Smooth muscle cell (in vitro differentiated cells): ENCODE measurements at regions not wholly inside any gene's neighbourhood (a gene's known extent, or its start where the extent isn't known, plus 50 kb on each side); places are given as distances from the start of the nearest gene placed in this dataset.

Source experiments
- DNase-seq: peaks from one replicate; lab custom pipeline; 2025; ENCODE audit not compliant: unreplicated experiment; lab: John Stamatoyannopoulos, UW
- H2AFZ ChIP-seq: fragments of 200-600 bp; sonication (generic); 2 replicates; pipeline ENCODE4 v1.6.0; 2016; ENCODE audit warnings: antibody characterized with exemption, low read depth, mild to moderate bottlenecking
- H3F3A ChIP-seq: fragments of 200-600 bp; sonication (generic); 2 replicates; pipeline ENCODE4 v1.6.0; 2017; ENCODE audit warnings: antibody characterized with exemption, low read depth
- H3K27ac ChIP-seq: fragments of 200-600 bp; sonication (generic); 2 replicates; pipeline ENCODE4 v1.5.1; 2016; ENCODE audit warnings: low read depth, mild to moderate bottlenecking
- H3K27me3 ChIP-seq: fragments of 200-600 bp; sonication (generic); 2 replicates; pipeline ENCODE4 v1.6.1; 2016; ENCODE audit warnings: low read depth, mild to moderate bottlenecking
- H3K36me3 ChIP-seq: fragments of 200-600 bp; sonication (generic); 2 replicates; pipeline ENCODE4 v1.5.1; 2016; ENCODE audit warnings: low read depth
- H3K4me1 ChIP-seq: fragments of 200-600 bp; sonication (generic); 2 replicates; pipeline ENCODE4 v1.5.1; 2016; ENCODE audit warnings: low read depth
- H3K4me2 ChIP-seq: fragments of 200-600 bp; sonication (generic); 2 replicates; pipeline ENCODE4 v1.6.0; 2016; ENCODE audit warnings: mild to moderate bottlenecking
- H3K4me3 ChIP-seq: fragments of 200-600 bp; sonication (generic); 2 replicates; pipeline ENCODE4 v1.5.1; 2016; ENCODE audit warnings: mild to moderate bottlenecking
- H3K79me2 ChIP-seq: fragments of 200-600 bp; sonication (generic); 2 replicates; pipeline ENCODE4 v1.6.0; 2016; ENCODE audit warnings: low read depth, mild to moderate bottlenecking
- H3K9ac ChIP-seq: fragments of 200-600 bp; sonication (generic); 2 replicates; pipeline ENCODE4 v1.6.0; 2016; ENCODE audit warnings: low read depth
- H3K9me3 ChIP-seq: fragments of 200-600 bp; sonication (generic); replicated peaks from 2 replicates; pipeline ENCODE4 v1.5.1; 2016; ENCODE audit warnings: low read depth
- H4K20me1 ChIP-seq: fragments of 200-600 bp; sonication (generic); 2 replicates; pipeline ENCODE4 v1.6.0; 2016; ENCODE audit warnings: low read depth
- WGBS: methylation state at CpG from one replicate; pipeline ENCODE4 v1.1.7; 2016; ENCODE audit warnings: low lambda C conversion rate; 5-methylcytosine and 5-hydroxymethylcytosine counted together
- TF ChIP-seq, protein P1 (sequence below): fragments of 200-600 bp; sonication (generic); IDR thresholded peaks from 2 replicates; pipeline ENCODE4 v1.5.1; 2017; ENCODE audit warnings: borderline replicate concordance, mild to moderate bottlenecking, antibody characterized with exemption; ENCODE audit not compliant: insufficient read depth, poor library complexity, severe bottlenecking

DNA sequence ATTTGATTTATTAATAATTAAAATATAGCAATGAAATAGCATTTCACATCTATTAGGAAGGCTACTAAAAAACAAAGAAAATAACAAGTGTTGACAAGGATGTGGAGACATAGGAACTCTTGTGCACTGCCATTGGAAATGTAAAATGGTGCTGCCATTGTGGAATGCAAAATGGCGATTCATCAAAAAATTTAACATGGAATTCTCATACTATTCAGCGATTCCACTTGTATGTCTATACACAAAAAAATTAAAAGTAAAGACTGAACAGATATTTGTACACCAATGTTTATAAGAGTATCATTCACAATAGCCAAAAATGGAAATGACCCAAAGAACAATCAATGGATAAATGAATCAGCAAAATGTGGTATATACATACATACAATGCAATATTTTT is 101.3 kb upstream of the S1PR1 start:
- Histone ChIP-seq H3K27ac (no peak overlapping the region), H3K4me1 (peaks cover 16% of the 10 kb centered on the region), H3K9ac (no peak overlapping the region), H2AFZ (no peak overlapping the region), H3F3A (no peaks in the 10 kb centered on the region), H3K79me2 (no peaks in the 10 kb centered on the region), H3K27me3 (no peaks in the 10 kb centered on the region), H3K4me2 (no peak overlapping the region), H3K36me3 (no peaks in the 10 kb centered on the region), H4K20me1 (no peaks in the 10 kb centered on the region), H3K9me3 (no peaks in the 10 kb centered on the region), H3K4me3 (no peak overlapping the region)
- 95% methylated on average over 2 of the region's 2 CpGs for WGBS
- TF ChIP-seq, protein P1, sequence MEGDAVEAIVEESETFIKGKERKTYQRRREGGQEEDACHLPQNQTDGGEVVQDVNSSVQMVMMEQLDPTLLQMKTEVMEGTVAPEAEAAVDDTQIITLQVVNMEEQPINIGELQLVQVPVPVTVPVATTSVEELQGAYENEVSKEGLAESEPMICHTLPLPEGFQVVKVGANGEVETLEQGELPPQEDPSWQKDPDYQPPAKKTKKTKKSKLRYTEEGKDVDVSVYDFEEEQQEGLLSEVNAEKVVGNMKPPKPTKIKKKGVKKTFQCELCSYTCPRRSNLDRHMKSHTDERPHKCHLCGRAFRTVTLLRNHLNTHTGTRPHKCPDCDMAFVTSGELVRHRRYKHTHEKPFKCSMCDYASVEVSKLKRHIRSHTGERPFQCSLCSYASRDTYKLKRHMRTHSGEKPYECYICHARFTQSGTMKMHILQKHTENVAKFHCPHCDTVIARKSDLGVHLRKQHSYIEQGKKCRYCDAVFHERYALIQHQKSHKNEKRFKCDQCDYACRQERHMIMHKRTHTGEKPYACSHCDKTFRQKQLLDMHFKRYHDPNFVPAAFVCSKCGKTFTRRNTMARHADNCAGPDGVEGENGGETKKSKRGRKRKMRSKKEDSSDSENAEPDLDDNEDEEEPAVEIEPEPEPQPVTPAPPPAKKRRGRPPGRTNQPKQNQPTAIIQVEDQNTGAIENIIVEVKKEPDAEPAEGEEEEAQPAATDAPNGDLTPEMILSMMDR = no peak
- no peak for DNase-seq

DNA sequence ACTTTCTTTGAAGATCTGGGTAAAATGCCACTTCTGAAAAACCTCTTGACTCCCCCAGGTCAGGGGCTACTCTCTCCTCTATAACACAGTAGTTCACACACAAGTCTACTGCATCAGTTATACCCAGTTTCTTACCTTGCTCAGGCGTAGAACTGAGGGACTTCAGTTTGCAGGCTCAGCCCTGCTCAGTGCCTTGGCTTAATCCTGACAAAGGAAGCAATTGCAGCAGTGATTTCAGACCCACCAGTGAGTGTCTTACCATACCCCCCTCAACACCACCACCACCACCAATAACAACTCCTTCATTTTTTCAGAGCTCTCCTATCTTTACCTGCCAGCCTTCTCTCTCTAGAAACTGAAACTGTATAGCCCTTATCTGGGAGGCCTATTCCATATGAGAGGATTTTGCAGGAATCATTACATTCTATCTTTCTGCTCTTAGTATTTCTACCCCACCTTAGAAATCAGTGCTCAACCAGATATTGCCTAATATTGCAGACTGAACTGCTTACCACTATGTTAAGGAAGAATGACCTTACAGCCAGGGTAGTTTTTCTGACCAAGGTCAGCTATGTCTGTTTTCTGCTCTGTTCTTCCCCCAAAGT is 105.5 kb upstream of the S1PR1 start:
- Histone ChIP-seq H3K79me2 (no peaks in the 10 kb centered on the region), H3K4me2 (no peak overlapping the region), H3K9me3 (no peaks in the 10 kb centered on the region), H3K4me1 (peaks cover 5% of the 10 kb centered on the region), H3K4me3 (no peak overlapping the region), H3K36me3 (no peaks in the 10 kb centered on the region), H3F3A (no peaks in the 10 kb centered on the region), H3K27ac (no peak overlapping the region), H4K20me1 (no peaks in the 10 kb centered on the region), H3K27me3 (no peaks in the 10 kb centered on the region), H2AFZ (no peak overlapping the region), H3K9ac (no peak overlapping the region)
- TF ChIP-seq, protein P1 = no peak
- 100% methylated on average over 1 of the region's 1 CpG for WGBS
- no peak for DNase-seq

DNA sequence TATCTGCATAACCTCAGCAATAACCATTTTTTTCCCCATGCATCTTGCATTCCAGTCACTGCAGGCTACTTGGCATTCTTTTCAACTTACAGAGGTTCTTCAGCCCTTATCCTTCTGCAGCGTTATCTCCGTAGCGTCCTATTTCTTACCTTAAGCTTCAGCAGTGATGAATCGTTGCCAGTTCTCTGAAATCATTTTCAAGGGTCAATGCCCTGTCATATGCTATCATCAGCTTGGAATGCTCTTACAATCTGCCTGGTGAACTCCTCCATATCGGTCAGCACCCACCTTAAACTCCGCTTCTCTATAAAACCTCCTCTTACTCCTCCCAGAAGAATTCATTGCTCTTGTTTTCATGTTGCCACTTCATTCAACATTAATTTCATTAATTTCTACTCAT is 105.1 kb upstream of the DPH5 start:
- no peak overlapping the region for H3K9ac ChIP-seq
- H3K36me3 ChIP-seq = no peaks in the 10 kb centered on the region
- no peak for DNase-seq
- 53% methylated on average over 6 of the region's 6 CpGs for WGBS
- H3K4me2 ChIP-seq = no peak overlapping the region
- no peak overlapping the region for H2AFZ ChIP-seq
- peaks cover 3% of the 10 kb centered on the region for H3K4me1 ChIP-seq
- no peaks in the 10 kb centered on the region for H3K27me3 ChIP-seq
- no peaks in the 10 kb centered on the region for H3K9me3 ChIP-seq
- no peaks in the 10 kb centered on the region for H3F3A ChIP-seq
- no peak overlapping the region for H3K4me3 ChIP-seq
- TF ChIP-seq, protein P1 = no peak
- no peaks in the 10 kb centered on the region for H3K79me2 ChIP-seq
- no peaks in the 10 kb centered on the region for H4K20me1 ChIP-seq
- no peak overlapping the region for H3K27ac ChIP-seq

DNA sequence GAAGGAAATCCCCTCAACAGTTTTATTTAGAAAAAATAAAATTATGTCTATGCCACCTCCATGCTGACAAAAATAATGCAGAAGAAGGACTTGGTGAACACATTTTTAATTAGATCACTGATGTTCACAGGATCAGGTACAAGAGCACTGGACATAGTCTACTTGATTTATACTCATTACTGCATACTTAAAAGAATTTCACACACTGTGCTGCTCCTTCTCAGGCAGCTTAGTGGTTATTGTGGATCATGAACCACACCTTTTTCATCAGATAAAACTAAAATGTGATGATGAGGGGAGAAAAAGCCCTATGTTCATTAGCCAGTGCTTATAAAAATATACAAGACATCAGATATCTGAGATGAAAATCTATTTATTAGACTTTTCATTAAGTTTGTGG is 103.3 kb upstream of the DPH5 start:
- Histone ChIP-seq H3K79me2 (no peaks in the 10 kb centered on the region), H3K9me3 (no peaks in the 10 kb centered on the region), H3K36me3 (no peaks in the 10 kb centered on the region), H3F3A (no peaks in the 10 kb centered on the region), H4K20me1 (no peaks in the 10 kb centered on the region), H3K4me1 (peaks cover 3% of the 10 kb centered on the region), H2AFZ (no peak overlapping the region), H3K27ac (no peak overlapping the region), H3K9ac (no peak overlapping the region), H3K4me3 (no peak overlapping the region), H3K27me3 (no peaks in the 10 kb centered on the region), H3K4me2 (no peak overlapping the region)
- no peak for DNase-seq
- TF ChIP-seq, protein P1 = no peak
